GM19023 (cell line): ENCODE measurements at regions not wholly inside any gene's neighbourhood (a gene's known extent, or its start where the extent isn't known, plus 50 kb on each side); places are given as distances from the start of the nearest gene placed in this dataset.
"Not testable (repeated sequence)": the region's sequence is repeated elsewhere in the genome, so short reads cannot be mapped to it uniquely, and the experiment has no call there.

ENCODE experiments used
- ATAC-seq: cut with Tn5 transposase; IDR thresholded peaks from one replicate; pipeline ENCODE4 v1.9.1; 2021; ENCODE audit warnings: mild to moderate bottlenecking, moderate library complexity; ENCODE audit not compliant: unreplicated experiment

GRCh38 chr20:23299673-23300050 is 50.9 kb upstream of the NXT1 start:
- no peak for ATAC-seq

- ATAC-seq, result no peak
Observed at GRCh38 chr20:23298926-23299672, 51.5 kb upstream of the NXT1 start.

DNA sequence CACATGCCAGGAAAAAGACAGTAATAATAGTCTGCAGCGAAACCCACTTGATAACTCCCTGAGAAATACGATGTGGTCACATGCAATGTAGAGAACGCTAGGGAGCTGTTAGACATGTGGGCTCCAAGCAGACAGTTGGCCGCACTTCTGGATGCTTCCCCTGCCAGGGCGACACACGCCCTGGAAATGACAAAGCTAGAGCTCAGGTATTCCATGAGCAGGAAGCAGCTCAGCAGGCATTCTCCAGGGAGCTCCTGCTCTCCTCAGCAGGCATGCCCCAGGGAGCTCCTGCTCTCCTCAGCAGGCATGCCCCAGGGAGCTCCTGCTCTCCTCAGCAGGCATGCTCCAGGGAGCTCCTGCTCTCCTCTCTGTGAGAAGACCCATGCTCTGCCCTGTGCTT is 52.4 kb upstream of the NXT1 start:
- no peak for ATAC-seq

DNA sequence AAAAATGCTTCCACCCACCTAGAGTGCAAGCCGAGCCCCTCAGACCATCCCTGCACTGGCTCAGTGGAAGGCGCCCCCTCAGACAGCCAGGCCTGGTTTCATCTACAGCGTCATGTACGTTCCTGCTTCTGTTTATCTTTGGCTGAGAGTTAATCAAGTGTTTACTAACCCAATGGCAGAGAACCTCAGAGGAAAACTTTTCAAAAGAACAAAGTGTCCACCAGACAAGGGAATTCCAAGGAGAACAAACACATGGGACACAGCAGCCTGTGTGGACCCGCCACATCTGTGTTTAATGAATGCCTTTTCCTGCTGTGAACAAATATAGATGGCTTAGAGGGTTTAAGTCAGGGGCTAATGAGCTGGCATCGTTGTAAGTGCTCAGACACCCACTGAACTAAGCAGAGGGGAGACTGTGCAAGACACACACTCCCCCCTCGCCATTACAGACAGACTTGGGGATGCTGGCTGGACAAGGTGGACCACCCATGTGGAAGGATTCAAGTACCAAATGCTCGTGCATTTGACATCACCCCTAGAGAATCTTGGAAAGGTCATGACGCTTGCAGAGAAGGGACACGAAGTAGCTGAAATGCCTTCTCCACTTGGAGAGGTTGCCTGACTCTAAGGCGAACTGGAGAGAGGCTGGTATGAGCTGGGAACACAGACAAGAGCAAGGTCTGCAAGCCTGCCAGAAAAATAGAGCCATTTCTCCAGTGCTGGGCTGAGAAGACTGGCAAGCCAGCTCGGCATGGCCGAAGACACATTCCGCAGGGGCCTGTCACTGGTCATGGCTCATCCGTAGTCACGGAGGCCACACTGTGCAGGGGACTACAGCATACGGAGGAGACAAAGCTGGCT is 53.5 kb upstream of the NXT1 start:
- ATAC-seq, result no peak

GRCh38 chr20:23295934-23296333 is 54.7 kb upstream of the NXT1 start:
- no peak for ATAC-seq

GRCh38 chr20:23294671-23295070 is 55.9 kb upstream of the NXT1 start:
- no peak for ATAC-seq

DNA sequence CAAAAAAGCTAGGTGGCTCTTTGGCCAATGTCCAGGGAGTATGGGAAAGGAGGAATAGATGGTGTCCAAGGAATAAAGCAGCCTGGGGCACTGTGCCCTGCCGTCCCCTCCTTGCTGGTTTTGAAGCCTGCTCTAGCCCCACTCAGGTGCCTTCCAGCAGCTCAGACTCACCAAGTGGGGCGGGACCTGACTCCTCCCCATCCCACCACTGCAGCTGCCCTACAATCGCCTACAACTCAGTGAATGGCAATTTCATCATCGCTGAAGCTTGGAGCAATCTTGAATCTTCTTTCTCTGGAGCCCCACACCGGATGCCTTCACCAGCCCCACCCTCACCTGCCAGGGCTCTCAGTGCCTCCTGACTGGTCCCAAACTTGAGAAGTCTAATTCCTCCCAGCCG is 56.4 kb upstream of the NXT1 start:
- ATAC-seq, result no peak

GRCh38 chr20:23293689-23294088 is 56.9 kb upstream of the NXT1 start:
- no peak for ATAC-seq

DNA sequence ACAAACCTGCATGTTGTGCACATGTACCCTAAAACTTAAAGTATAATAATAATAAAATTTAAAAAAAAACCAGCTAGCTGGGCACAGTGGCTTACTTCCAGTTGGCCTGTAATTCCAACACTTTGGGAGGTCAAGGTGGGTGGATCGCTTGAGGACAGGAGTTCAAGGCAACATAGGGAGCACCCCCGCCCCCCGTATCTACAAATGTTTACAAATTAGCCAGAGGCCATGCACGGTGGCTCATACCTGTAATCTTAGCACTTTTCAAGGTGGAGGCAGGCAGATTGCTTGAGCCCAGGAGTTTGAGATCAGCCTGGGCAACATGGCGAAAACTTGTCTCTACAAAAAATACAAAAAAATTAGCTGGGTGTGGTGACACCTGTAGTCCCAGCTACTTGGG is 58.3 kb upstream of the NXT1 start:
- ATAC-seq, result not testable (repeated sequence)

DNA sequence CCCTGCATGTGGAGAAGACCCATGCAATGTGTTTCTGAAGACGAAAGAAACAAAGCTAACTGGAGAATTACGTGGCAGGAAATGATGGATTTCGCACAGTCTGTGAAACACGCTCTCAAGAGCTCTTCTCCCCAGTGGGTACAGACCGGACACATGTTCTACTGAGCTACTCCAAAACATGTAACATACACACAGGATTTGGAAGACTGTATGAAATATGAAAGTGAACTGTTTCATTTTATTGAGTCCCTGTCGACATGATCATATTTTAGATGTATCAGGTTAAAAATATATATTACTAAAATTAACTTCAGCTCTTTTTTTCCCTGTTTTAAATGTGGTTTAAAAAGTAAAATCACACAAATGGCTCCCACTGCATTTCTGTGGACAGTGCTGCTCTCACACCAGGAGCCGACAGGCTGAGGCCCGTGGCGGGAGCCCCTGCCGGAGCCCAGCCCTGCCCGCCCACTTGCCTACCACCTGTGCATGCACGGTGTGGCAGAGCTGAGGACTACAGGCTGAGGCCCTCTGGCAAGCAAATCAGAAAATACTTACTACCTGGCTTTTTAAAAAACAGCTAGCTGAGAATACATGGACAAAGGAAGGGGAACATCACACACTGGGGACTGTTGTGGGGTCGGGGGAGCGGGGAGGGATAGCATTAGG is 58.9 kb upstream of the NXT1 start:
- no peak for ATAC-seq

DNA sequence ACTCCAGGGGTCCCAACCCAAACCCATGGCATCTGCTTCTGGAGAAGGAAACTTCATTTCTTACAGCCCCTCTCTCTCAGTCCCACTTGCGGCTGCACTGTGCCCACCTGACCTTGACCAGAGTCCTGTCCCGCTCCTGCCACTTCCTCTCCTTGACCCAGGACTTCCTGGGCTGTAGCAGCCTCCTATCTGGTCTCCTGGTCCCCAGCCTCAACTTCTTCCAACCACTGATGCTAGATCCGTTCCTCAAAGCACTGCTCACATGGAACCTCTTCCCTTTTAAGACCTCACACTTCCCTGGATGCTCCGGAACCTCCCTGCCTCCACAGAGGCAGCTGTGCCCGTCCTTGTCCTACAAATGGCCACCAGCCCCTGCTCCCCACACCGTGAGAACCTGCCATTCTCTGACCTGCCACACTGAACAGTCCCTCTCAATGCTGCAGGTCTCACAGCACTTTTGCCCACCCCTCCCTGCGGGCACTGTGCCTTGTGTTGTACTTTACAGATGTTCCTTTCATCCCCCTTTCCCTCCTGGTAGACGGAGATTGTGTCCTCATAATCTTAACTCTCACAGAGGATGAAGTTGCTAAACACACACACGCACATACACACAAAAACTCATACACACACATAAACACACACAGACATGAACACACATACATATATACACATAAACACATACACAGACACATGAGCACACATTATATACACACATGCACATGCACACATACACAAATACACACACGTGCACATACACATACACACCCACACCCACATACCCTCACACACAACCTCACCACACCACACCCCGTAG is 59.6 kb upstream of the NXT1 start:
- ATAC-seq, result no peak

- no peak for ATAC-seq
Observed at GRCh38 chr20:23289724-23290395, 60.7 kb upstream of the NXT1 start.

- no peak for ATAC-seq
Observed at GRCh38 chr20:23289249-23289648, 61.3 kb upstream of the NXT1 start.

DNA sequence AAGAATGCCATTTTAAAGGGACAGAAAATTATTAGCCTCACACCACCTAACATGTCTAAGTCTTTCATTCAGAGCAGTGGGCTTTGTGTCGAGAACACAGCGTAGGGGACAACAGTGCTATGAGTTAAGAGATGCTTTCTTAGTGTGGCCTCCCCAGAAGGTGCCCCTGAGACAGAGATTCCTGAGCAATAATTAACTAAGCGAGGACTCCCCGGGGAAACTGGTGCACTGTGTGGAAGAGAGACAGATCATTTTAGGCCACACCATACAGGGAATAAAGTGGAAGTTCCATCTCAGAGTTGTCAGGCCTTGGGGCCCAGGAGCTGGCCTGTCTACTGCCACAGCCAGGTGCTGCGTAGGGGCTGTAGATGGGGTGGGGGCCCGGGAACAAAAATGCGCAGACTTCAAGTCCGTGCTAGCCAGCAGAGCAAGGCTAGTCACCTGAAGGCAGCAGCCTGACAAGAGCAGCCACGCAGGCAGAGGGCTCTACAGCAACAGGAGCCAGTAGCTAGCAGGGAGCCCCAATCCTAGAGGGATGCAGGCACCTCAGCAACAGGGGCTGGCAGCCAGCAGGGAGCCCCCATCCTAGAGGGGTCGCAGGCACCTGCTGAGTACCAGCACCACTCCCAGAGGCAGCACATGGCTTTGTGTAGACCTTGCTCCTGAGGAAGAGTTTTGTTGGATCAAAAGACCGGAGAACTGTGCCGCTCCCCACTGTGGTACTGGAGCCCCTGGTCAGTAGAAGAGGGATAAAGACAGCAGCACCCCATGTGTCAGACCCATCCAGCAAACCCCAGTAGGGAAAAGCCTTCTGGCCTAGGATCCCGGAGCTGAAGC is 63.0 kb upstream of the NXT1 start:
- no peak for ATAC-seq

GRCh38 chr20:23286346-23286745 is 64.2 kb upstream of the NXT1 start:
- ATAC-seq, result no peak

DNA sequence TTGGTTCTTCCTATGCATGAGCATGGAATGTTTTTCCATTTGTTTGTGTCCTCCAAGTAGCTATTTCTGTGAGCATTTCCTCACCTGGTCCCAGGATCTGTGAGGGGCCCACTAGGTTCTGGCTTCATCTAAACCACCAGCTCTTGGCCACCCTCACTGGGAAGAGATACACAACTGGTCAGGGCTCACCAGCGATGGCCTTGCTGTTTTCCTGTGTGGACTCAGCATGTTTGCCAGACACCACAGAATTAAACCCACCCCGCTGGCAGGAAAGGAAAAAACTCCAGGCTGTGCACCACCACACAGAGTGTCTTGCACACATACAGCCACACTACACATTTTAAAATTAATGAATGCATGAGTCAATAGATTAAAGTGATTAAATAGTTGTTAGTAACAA is 65.1 kb upstream of the NXT1 start:
- no peak for ATAC-seq

DNA sequence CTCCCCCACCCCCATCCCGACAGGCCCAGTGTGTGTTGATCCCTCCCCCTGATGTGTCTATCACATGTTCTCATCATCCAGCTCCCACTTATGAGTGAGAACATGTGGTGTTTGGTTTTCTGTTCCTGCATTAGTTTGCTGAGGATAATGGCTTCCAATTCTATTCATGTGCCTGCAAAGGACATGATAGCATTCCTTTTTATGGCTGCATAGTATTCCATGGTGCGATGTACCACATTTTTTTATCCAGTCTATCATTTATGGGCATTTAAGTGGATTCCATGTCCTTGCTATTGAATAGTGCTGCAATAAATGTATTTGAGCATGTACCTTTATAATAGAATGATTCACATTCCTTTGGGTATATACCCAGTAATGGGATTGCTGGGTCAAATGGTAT is 66.6 kb upstream of the NXT1 start:
- no peak for ATAC-seq

- no peak for ATAC-seq
Observed at GRCh38 chr20:23283096-23283850, 67.3 kb upstream of the NXT1 start.

GRCh38 chr20:23282546-23282945 is 68.0 kb upstream of the NXT1 start:
- ATAC-seq, result no peak
